VCaP (cell line): ENCODE measurements at regions not wholly inside any gene's neighbourhood (a gene's known extent, or its start where the extent isn't known, plus 50 kb on each side); places are given as distances from the start of the nearest gene placed in this dataset.

ENCODE experiments used
- H3K27ac ChIP-seq: fragments of 450-650 bp; 2 replicates; pipeline ENCODE4 v1.5.1; 2017
- TF ChIP-seq, protein P1 (sequence below): fragments of 450-650 bp; conservative IDR thresholded peaks from 2 replicates; pipeline ENCODE4 v1.5.1; 2017; ENCODE audit warnings: mild to moderate bottlenecking, moderate library complexity

GRCh38 chr3:8187996-8188395 is 313.6 kb upstream of the LMCD1 start:
- H3K27ac ChIP-seq: no peak overlapping the region
- TF ChIP-seq, protein P1, sequence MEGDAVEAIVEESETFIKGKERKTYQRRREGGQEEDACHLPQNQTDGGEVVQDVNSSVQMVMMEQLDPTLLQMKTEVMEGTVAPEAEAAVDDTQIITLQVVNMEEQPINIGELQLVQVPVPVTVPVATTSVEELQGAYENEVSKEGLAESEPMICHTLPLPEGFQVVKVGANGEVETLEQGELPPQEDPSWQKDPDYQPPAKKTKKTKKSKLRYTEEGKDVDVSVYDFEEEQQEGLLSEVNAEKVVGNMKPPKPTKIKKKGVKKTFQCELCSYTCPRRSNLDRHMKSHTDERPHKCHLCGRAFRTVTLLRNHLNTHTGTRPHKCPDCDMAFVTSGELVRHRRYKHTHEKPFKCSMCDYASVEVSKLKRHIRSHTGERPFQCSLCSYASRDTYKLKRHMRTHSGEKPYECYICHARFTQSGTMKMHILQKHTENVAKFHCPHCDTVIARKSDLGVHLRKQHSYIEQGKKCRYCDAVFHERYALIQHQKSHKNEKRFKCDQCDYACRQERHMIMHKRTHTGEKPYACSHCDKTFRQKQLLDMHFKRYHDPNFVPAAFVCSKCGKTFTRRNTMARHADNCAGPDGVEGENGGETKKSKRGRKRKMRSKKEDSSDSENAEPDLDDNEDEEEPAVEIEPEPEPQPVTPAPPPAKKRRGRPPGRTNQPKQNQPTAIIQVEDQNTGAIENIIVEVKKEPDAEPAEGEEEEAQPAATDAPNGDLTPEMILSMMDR: no peak

- H3K27ac ChIP-seq: no peak overlapping the region
- TF ChIP-seq, protein P1: no peak
Observed at GRCh38 chr3:8189051-8189450, 312.6 kb upstream of the LMCD1 start.

- H3K27ac ChIP-seq: no peak overlapping the region
- TF ChIP-seq, protein P1: no peak
Observed at GRCh38 chr3:8191406-8191805, 310.2 kb upstream of the LMCD1 start.

DNA sequence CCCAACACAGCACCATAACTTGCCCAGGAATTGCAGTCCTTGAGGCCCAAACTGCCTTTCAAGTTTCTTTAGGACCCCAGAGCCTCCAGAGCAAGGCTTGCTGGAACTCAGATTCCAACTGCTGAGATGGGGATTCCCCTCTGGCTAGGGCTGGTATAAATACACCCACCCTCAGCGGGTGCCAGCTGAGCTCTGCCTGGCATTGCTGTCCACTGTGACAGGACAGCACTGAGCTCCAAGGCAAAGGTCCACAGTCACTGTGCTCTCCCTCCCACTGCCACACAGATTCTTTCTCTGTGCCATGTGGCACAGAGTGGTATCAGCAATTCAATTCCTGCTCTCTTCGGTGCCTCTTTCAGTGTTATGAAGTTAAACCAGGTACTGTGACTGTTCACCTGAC is 304.2 kb upstream of the LMCD1 start:
- no peak overlapping the region for H3K27ac ChIP-seq
- TF ChIP-seq, protein P1: no peak

GRCh38 chr3:8198605-8199004 is 303.0 kb upstream of the LMCD1 start:
- no peak overlapping the region for H3K27ac ChIP-seq
- TF ChIP-seq, protein P1: no peak

DNA sequence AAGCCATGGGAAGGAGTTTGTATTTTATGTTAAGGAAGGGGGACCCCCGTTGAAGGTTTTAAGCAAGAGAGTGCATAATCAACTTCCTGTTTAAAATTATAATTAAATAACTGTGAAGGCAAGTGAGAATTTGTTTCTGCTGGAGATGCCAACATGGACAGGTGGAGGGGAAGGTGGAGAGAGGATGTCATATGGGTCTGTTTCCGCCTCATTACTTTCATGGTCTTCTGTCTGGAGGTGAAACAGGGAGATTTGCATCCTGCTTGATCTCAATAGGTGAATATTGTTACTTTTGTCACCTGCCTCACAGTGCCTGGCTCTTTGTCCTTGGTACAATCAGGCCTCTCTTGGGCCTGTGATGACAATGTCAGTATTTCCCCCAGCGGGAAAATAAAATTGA is 300.6 kb upstream of the LMCD1 start:
- H3K27ac ChIP-seq: peak overlapping the region; percentile 35; the same call in 1 of the 2 replicates
- TF ChIP-seq, protein P1: no peak

DNA sequence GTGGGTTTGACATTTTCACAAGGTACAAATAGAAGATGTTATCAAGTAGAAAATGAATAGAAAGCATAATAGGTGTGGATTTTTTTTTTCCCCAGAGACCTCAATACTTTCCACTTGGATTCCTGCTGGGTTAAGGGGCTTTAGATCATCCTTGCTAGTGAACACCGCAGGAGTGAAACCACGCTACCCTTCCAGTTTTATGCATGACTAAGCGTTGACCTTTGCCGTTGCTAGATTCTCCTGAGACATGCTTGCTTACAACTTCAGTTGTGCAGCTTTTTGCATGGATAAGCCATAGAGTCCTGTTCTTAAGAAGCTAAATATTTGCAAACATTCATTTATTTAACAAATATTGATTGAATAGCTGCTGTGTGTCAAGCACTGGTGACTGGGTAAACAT is 299.7 kb upstream of the LMCD1 start:
- peak overlapping the region; percentile 35 for H3K27ac ChIP-seq
- TF ChIP-seq, protein P1: no peak

GRCh38 chr3:8204331-8204730 is 297.3 kb upstream of the LMCD1 start:
- TF ChIP-seq, protein P1: no peak

More at GRCh38 chr3:8204331-8204730, 297.3 kb upstream of the LMCD1 start:
- H3K27ac ChIP-seq: no peak overlapping the region
